ENCODE measurements at regions not wholly inside any gene's neighbourhood (a gene's known extent, or its start where the extent isn't known, plus 50 kb on each side); places are given as distances from the start of the nearest gene placed in this dataset.

DNA sequence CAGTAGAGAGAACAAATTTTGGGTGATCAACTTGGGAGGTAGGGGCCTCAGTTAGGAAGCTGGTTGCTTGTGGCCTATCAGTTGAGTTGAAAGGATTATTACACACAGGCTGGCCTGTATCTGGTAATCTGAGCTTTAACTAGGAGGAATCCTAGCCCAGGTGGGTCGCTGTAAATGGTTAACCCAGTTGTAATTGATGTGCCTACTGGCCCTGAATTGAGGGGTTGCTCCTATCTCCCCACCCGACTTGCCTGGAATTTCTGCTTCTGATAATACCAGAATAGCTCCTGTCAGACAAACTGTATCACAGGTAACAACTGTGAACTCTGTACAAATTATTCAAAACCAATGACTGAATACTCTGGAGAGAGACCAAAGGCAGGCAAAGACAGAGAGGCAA lies 210.4 kb upstream of the RUNX1 start:
- TF ChIP-seq, protein P1, sequence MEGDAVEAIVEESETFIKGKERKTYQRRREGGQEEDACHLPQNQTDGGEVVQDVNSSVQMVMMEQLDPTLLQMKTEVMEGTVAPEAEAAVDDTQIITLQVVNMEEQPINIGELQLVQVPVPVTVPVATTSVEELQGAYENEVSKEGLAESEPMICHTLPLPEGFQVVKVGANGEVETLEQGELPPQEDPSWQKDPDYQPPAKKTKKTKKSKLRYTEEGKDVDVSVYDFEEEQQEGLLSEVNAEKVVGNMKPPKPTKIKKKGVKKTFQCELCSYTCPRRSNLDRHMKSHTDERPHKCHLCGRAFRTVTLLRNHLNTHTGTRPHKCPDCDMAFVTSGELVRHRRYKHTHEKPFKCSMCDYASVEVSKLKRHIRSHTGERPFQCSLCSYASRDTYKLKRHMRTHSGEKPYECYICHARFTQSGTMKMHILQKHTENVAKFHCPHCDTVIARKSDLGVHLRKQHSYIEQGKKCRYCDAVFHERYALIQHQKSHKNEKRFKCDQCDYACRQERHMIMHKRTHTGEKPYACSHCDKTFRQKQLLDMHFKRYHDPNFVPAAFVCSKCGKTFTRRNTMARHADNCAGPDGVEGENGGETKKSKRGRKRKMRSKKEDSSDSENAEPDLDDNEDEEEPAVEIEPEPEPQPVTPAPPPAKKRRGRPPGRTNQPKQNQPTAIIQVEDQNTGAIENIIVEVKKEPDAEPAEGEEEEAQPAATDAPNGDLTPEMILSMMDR (IDR thresholded peaks at IDR 0.05; ENCODE audit: insufficient read depth, low read length), result no peak
- TF ChIP-seq, protein P2, sequence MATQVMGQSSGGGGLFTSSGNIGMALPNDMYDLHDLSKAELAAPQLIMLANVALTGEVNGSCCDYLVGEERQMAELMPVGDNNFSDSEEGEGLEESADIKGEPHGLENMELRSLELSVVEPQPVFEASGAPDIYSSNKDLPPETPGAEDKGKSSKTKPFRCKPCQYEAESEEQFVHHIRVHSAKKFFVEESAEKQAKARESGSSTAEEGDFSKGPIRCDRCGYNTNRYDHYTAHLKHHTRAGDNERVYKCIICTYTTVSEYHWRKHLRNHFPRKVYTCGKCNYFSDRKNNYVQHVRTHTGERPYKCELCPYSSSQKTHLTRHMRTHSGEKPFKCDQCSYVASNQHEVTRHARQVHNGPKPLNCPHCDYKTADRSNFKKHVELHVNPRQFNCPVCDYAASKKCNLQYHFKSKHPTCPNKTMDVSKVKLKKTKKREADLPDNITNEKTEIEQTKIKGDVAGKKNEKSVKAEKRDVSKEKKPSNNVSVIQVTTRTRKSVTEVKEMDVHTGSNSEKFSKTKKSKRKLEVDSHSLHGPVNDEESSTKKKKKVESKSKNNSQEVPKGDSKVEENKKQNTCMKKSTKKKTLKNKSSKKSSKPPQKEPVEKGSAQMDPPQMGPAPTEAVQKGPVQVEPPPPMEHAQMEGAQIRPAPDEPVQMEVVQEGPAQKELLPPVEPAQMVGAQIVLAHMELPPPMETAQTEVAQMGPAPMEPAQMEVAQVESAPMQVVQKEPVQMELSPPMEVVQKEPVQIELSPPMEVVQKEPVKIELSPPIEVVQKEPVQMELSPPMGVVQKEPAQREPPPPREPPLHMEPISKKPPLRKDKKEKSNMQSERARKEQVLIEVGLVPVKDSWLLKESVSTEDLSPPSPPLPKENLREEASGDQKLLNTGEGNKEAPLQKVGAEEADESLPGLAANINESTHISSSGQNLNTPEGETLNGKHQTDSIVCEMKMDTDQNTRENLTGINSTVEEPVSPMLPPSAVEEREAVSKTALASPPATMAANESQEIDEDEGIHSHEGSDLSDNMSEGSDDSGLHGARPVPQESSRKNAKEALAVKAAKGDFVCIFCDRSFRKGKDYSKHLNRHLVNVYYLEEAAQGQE (IDR thresholded peaks at IDR 0.05; ENCODE audit: insufficient replicate concordance, low read depth), result no peak

Measured in HL-60 (cell line).